Endothelial cell of umbilical vein (primary cell): ENCODE measurements at regions not wholly inside any gene's neighbourhood (a gene's known extent, or its start where the extent isn't known, plus 50 kb on each side); places are given as distances from the start of the nearest gene placed in this dataset.

Experiments used
- BruUV-seq: library from RNA; stranded (reverse); fragments of 400-500 nt; replicated peaks from 2 replicates; lab custom pipeline; 2021; lab: Mats Ljungman, UMichigan
- CTCF ChIA-PET: fragments of 300-600, 350-600 bp; sonication (Branson Sonifier 250); formaldehyde crosslinking; loops from one replicate; lab custom pipeline; 2021; ENCODE audit warnings: antibody characterized with exemption, inconsistent platforms; lab: Charles Lee
- POLR2A ChIA-PET: fragments of 300-600, 350-600 bp; sonication (Branson Sonifier 250); formaldehyde crosslinking; loops from one replicate; lab custom pipeline; 2021; ENCODE audit warnings: antibody characterized with exemption, inconsistent platforms; lab: Charles Lee
- DNase-seq: peaks from one replicate; pipeline ENCODE4 v3.0.0-alpha.2; 2011; ENCODE audit warnings: low read depth, low spot score
- FAIRE-seq: peaks from 2 replicates; lab custom pipeline; 2011; peaks lifted over from hg19 to GRCh38; lab: Jason Lieb, UNC
- H2AFZ ChIP-seq: 2 replicates; pipeline ENCODE4 v1.6.0; 2012; ENCODE audit warnings: low read depth, low read length, control low read depth, inconsistent platforms
- H3K27ac ChIP-seq: 2 replicates; pipeline ENCODE4 v1.5.1; 2011; ENCODE audit warnings: low read depth, mild to moderate bottlenecking, control low read depth, low read length, moderate library complexity; ENCODE audit not compliant: insufficient read depth
- H3K27me3 ChIP-seq, 2 experiments: 2 replicates each; pipeline versions ENCODE4 v1.6.0 to v1.6.1; 2011; ENCODE audit warnings: low read length in 2 of 2, mixed read lengths in 1 of 2; ENCODE audit not compliant: control insufficient read depth in 2 of 2, insufficient read depth in 2 of 2
- H3K36me3 ChIP-seq, 2 experiments: 2 replicates in 1 of 2; 3 replicates in 1 of 2; pipeline ENCODE4 v1.5.1; 2011; ENCODE audit warnings: low read length in 2 of 2, mild to moderate bottlenecking in 1 of 2, moderate library complexity in 1 of 2; ENCODE audit not compliant: control insufficient read depth in 2 of 2, insufficient read depth in 2 of 2; ENCODE audit errors: extremely low read depth in 1 of 2
- H3K4me1 ChIP-seq: 3 replicates; pipeline ENCODE4 v1.5.1; 2011; ENCODE audit warnings: mild to moderate bottlenecking, low read length; ENCODE audit not compliant: control insufficient read depth, insufficient read depth; ENCODE audit errors: extremely low read depth
- H3K4me2 ChIP-seq: 2 replicates; pipeline ENCODE4 v1.6.1; 2011; ENCODE audit warnings: low read length, control low read depth, mixed read lengths; ENCODE audit not compliant: insufficient read depth
- H3K4me3 ChIP-seq, 3 experiments: fragments of 200-600 bp in 1 of 3; sonication (generic), shearing (Covaris generic) in 1 of 3; replicated peaks in 1 of 3; 2 replicates each; pipeline ENCODE4 v1.5.1; 2011 to 2016; ENCODE audit warnings: control low read depth in 3 of 3, low read length in 3 of 3, mild to moderate bottlenecking in 2 of 3, inconsistent platforms in 1 of 3, low read depth in 1 of 3, moderate library complexity in 1 of 3; ENCODE audit not compliant: insufficient read depth in 1 of 3
- H3K79me2 ChIP-seq: 2 replicates; pipeline ENCODE4 v1.6.0; 2012; ENCODE audit warnings: low read length, inconsistent platforms; ENCODE audit not compliant: control insufficient read depth, insufficient read depth
- H3K9ac ChIP-seq: replicated peaks from 2 replicates; pipeline ENCODE3; 2011; ENCODE audit warnings: low read length, control low read depth; ENCODE audit not compliant: insufficient read depth; ENCODE audit errors: extremely low read depth
- H3K9me1 ChIP-seq: replicated peaks from 3 replicates; pipeline ENCODE4 v1.6.0; 2011; ENCODE audit warnings: mild to moderate bottlenecking, low read length; ENCODE audit not compliant: control insufficient read depth, insufficient read depth; ENCODE audit errors: extremely low read depth
- H3K9me3 ChIP-seq: replicated peaks from 2 replicates; pipeline ENCODE4 v1.5.1; 2012; ENCODE audit warnings: low read length, inconsistent platforms; ENCODE audit not compliant: control insufficient read depth, insufficient read depth
- H4K20me1 ChIP-seq: replicated peaks from 2 replicates; pipeline ENCODE3; 2011; ENCODE audit warnings: mild to moderate bottlenecking, low read length; ENCODE audit not compliant: control insufficient read depth, insufficient read depth; ENCODE audit errors: extremely low read depth
- CTCF ChIP-seq, 2 donors: IDR thresholded peaks; 1 replicate in 1 of 2; 2 replicates in 1 of 2; pipeline ENCODE4 v1.5.1; 2011; ENCODE audit warnings: low read length in 2 of 2, mild to moderate bottlenecking in 2 of 2, moderate library complexity in 2 of 2, control low read depth in 1 of 2, inconsistent platforms in 1 of 2, low read depth in 1 of 2; ENCODE audit not compliant: insufficient read depth in 1 of 2; ENCODE audit errors: extremely low read depth in 1 of 2
- FOS ChIP-seq: IDR thresholded peaks from 2 replicates; pipeline ENCODE4 v1.6.1; 2011; ENCODE audit warnings: mild to moderate bottlenecking, low read length, moderate library complexity, borderline replicate concordance; ENCODE audit not compliant: insufficient read depth
- GATA2 ChIP-seq: IDR thresholded peaks from 2 replicates; pipeline ENCODE4 v1.7.0; 2011; ENCODE audit warnings: low read depth, mild to moderate bottlenecking, moderate library complexity, mixed read lengths, low read length; ENCODE audit not compliant: insufficient read length, insufficient read depth
- JUN ChIP-seq: IDR thresholded peaks from 2 replicates; pipeline ENCODE4 v1.6.1; 2011; ENCODE audit warnings: borderline replicate concordance, low read depth; ENCODE audit not compliant: insufficient read length, insufficient read depth
- MAX ChIP-seq: IDR thresholded peaks from 2 replicates; pipeline ENCODE4 v1.6.1; 2011; ENCODE audit not compliant: insufficient read depth, insufficient read length
- MYC ChIP-seq: IDR thresholded peaks from one replicate; pipeline ENCODE4 v1.6.1; 2011; ENCODE audit warnings: mild to moderate bottlenecking, low read depth, low read length
- POLR2A ChIP-seq: IDR thresholded peaks from 2 replicates; pipeline ENCODE4 v1.6.1; 2012; ENCODE audit warnings: low read depth, mild to moderate bottlenecking, control low read depth, low read length
- POLR2AphosphoS5 ChIP-seq: IDR thresholded peaks from 2 replicates; pipeline ENCODE4 v1.6.1; 2012; ENCODE audit warnings: low read depth, mild to moderate bottlenecking, control low read depth, low read length, moderate library complexity; ENCODE audit not compliant: insufficient read depth
- dilution Hi-C: fragments of 300-500 bp; cut with MboI; formaldehyde crosslinking; loops from one replicate; pipeline ENCODE4 v1.15.0; 2019; ENCODE audit warnings: low sequenced_read_pairs; ENCODE audit not compliant: extremely low pct_ligation_motif_present
- intact Hi-C: fragments of 100-400 bp; cut with micrococcal nuclease; formaldehyde crosslinking; loops from one replicate; pipeline ENCODE4 v1.10.0; 2022

GRCh38 chr22:47808236-47808635 is 1045.8 kb downstream of the TBC1D22A start:
- Histone ChIP-seq H3K4me2 (no peak overlapping the region), H3K27ac (no peak overlapping the region), H3K9ac (no peak overlapping the region), H3K4me1 (no peaks in the 10 kb centered on the region), H3K9me3 (peaks cover 9% of the 10 kb centered on the region), H3K36me3 (no peaks in the 10 kb centered on the region), H3K79me2 (no peaks in the 10 kb centered on the region), H3K27me3 (no peaks in the 10 kb centered on the region), H4K20me1 (no peaks in the 10 kb centered on the region), H3K9me1 (no peaks in the 10 kb centered on the region), H2AFZ (no peak overlapping the region), H3K4me3 (no peak overlapping the region)
- DNase-seq (no peak), FAIRE-seq (no peak)
- TF ChIP-seq JUN (no peak), FOS (no peak), POLR2AphosphoS5 (no peak), MYC (no peak), MAX (no peak), GATA2 (no peak), POLR2A (no peak), CTCF (IDR thresholded peaks at IDR 0.05; ENCODE audit: extremely low read depth in 1 of 2, insufficient read depth in 1 of 2, low read depth in 1 of 2, low read length in 2 of 2) (no peak)
- ChIA-PET CTCF (no interaction called here), POLR2A (no interaction called here)
- dilution Hi-C loops = no loop called here
- BruUV-seq = no TSS peak
- intact Hi-C loops = no loop called here
